HepG2 (cell line): ENCODE measurements at regions not wholly inside any gene's neighbourhood (a gene's known extent, or its start where the extent isn't known, plus 50 kb on each side); places are given as distances from the start of the nearest gene placed in this dataset.
"Not testable (repeated sequence)": the region's sequence is repeated elsewhere in the genome, so short reads cannot be mapped to it uniquely, and the experiment has no call there.

Experiments
- CBFB ChIP-seq: sonication (generic); formaldehyde crosslinking; IDR thresholded peaks from 2 replicates; pipeline ENCODE4 v1.4.0; 2020; ENCODE audit warnings: missing genetic modification reagents
- CTCF ChIP-seq: sonication (generic); formaldehyde crosslinking; IDR thresholded peaks from 2 replicates; pipeline ENCODE4 v1.5.0; 2020; ENCODE audit warnings: mild to moderate bottlenecking, missing genetic modification reagents, moderate library complexity
- EZH2 ChIP-seq: conservative IDR thresholded peaks from 2 replicates; pipeline ENCODE4 v1.6.1; 2012; ENCODE audit warnings: mild to moderate bottlenecking, low read depth, low read length, moderate library complexity
- NBN ChIP-seq: fragments of 450-650 bp; conservative IDR thresholded peaks from 2 replicates; pipeline ENCODE4 v1.6.1; 2017
- POLR2AphosphoS5 ChIP-seq: IDR thresholded peaks from 2 replicates; pipeline ENCODE4 v1.6.1; 2012; ENCODE audit warnings: low read depth, low read length
- RFXAP ChIP-seq: sonication (generic); formaldehyde crosslinking; IDR thresholded peaks from 2 replicates; pipeline ENCODE4 v1.4.0; 2020; ENCODE audit warnings: missing genetic modification reagents, borderline replicate concordance
- TAF1 ChIP-seq: sonication (generic); formaldehyde crosslinking; IDR thresholded peaks from 2 replicates; pipeline ENCODE4 v1.4.0; 2020; ENCODE audit warnings: missing genetic modification reagents
- TEAD2 ChIP-seq: sonication (generic); formaldehyde crosslinking; IDR thresholded peaks from 2 replicates; pipeline ENCODE4 v1.9.0; 2021; ENCODE audit warnings: missing genetic modification reagents
- ZNF224 ChIP-seq: sonication (generic); formaldehyde crosslinking; IDR thresholded peaks from 2 replicates; pipeline ENCODE4 v1.5.0; 2020; ENCODE audit warnings: mild to moderate bottlenecking, missing genetic modification reagents

GRCh38 chr17:71782021-71782420, 338.8 kb upstream of the SOX9 start:
- not testable (repeated sequence) for TF ChIP-seq EZH2; TEAD2 (CRISPR knock-in tag); CTCF (CRISPR knock-in tag); RFXAP (CRISPR knock-in tag); ZNF224; POLR2AphosphoS5; TAF1 (CRISPR knock-in tag); NBN; CBFB (CRISPR knock-in tag)
